ENCODE measurements at regions not wholly inside any gene's neighbourhood (a gene's known extent, or its start where the extent isn't known, plus 50 kb on each side); places are given as distances from the start of the nearest gene placed in this dataset.

DNA sequence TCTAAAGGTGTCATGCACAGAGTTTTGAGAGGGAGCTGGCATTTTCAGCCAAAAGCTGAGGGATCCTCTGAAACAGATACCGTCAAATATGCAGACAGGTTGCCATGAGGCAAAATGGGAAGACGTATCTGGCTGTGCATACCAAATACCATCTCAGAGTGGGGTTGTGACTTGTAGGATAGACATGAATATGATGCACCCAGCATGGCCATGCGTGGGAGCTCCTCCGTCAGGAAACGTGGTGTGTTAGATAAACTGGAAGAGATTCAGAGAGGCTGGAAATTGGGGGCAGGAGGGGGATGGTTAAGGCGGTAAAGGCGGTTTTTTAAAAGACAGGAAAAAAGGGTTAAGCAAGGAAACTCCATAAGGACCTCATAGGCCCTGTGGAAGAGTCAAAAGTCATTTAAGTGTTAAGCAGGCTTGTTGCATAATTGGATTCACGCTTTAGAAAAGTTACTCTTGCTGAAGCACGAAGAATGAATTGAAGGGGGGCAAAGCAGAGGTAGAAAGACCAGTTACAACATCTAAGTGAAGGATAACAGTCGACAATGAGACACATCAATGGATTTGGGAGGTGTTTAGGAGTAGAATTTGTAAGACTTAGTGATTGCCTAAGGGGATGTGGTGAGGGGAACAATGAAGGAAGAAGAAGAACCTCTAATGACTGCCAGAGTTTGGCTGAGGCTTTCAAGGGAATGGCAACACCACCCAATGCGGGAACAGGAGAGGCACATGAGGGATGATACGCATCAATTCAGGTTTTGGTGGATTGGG lies 139.6 kb upstream of the CTAGE1 start:
- Histone ChIP-seq H3K9ac (ENCODE audit: low read length) (no peak overlapping the region), H3K4me2 (ENCODE audit: low read depth, low read length) (no peak overlapping the region), H3K36me3 (replicated peaks; ENCODE audit: insufficient read depth, low read length) (no peaks in the 10 kb centered on the region), H3K9me3 (replicated peaks; ENCODE audit: insufficient read depth, low read length) (no peaks in the 10 kb centered on the region), H4K20me1 (ENCODE audit: insufficient read depth, low read length) (no peaks in the 10 kb centered on the region), H3K27me3 (replicated peaks; ENCODE audit: insufficient read depth, low read length) (no peaks in the 10 kb centered on the region), H3K9me2 (replicated peaks; ENCODE audit: insufficient read depth, low read length) (no peaks in the 10 kb centered on the region), H3K27ac (ENCODE audit: low read length) (no peak overlapping the region), H2AFZ (ENCODE audit: low read length) (no peak overlapping the region), H3K79me2 (ENCODE audit: low read length) (no peaks in the 10 kb centered on the region), H3K4me3 (ENCODE audit: low read length) (no peak overlapping the region), H3F3A (ENCODE audit: insufficient read depth, low read length) (no peaks in the 10 kb centered on the region), H3K4me1 (ENCODE audit: low read length) (no peaks in the 10 kb centered on the region)
- TF ChIP-seq, protein P1, sequence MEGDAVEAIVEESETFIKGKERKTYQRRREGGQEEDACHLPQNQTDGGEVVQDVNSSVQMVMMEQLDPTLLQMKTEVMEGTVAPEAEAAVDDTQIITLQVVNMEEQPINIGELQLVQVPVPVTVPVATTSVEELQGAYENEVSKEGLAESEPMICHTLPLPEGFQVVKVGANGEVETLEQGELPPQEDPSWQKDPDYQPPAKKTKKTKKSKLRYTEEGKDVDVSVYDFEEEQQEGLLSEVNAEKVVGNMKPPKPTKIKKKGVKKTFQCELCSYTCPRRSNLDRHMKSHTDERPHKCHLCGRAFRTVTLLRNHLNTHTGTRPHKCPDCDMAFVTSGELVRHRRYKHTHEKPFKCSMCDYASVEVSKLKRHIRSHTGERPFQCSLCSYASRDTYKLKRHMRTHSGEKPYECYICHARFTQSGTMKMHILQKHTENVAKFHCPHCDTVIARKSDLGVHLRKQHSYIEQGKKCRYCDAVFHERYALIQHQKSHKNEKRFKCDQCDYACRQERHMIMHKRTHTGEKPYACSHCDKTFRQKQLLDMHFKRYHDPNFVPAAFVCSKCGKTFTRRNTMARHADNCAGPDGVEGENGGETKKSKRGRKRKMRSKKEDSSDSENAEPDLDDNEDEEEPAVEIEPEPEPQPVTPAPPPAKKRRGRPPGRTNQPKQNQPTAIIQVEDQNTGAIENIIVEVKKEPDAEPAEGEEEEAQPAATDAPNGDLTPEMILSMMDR (IDR thresholded peaks at IDR 0.05; ENCODE audit: low read length) = no peak
- TF ChIP-seq EZH2phosphoT487 (IDR thresholded peaks at IDR 0.05; ENCODE audit: low read length) (no peak), EZH2 (optimal IDR thresholded peaks at IDR 0.05; ENCODE audit: low read depth, low read length) (no peak)
- no peak for DNase-seq

DNA sequence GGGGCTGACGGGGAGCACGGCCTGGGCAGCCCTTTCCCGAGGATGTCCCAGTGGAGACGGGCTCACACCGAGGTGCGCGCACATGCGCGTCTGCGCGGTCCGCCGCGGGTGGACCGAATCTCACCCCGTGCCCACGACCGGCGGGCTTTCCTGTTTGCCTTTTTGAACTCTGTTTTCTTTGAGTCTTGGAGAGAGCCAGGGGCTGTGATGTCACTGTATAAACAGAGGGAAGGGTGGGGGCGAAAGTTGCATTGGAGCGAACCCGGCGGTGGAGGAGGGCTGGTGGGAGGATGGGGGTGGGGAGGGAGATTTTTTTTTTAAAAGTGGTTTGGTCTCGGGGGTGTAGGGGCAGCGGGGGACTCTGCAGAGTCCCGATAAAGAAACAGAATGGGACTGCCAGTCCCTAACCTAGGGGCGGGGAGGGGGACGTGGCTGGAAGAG lies 141.2 kb upstream of the CTAGE1 start:
- Histone ChIP-seq H3K9ac (ENCODE audit: low read length) (no peak overlapping the region), H3K36me3 (replicated peaks; ENCODE audit: insufficient read depth, low read length) (no peaks in the 10 kb centered on the region), H3K4me3 (ENCODE audit: low read length) (no peak overlapping the region), H3K4me1 (ENCODE audit: low read length) (no peaks in the 10 kb centered on the region), H4K20me1 (ENCODE audit: insufficient read depth, low read length) (no peaks in the 10 kb centered on the region), H3K4me2 (ENCODE audit: low read depth, low read length) (no peak overlapping the region), H3K9me3 (replicated peaks; ENCODE audit: insufficient read depth, low read length) (no peaks in the 10 kb centered on the region), H3K79me2 (ENCODE audit: low read length) (no peaks in the 10 kb centered on the region), H3K9me2 (replicated peaks; ENCODE audit: insufficient read depth, low read length) (no peaks in the 10 kb centered on the region), H2AFZ (ENCODE audit: low read length) (no peak overlapping the region), H3K27ac (ENCODE audit: low read length) (no peak overlapping the region), H3F3A (ENCODE audit: insufficient read depth, low read length) (no peaks in the 10 kb centered on the region), H3K27me3 (replicated peaks; ENCODE audit: insufficient read depth, low read length) (no peaks in the 10 kb centered on the region)
- TF ChIP-seq, protein P1 (IDR thresholded peaks at IDR 0.05; ENCODE audit: low read length) = no peak
- DNase-seq = no peak

DNA sequence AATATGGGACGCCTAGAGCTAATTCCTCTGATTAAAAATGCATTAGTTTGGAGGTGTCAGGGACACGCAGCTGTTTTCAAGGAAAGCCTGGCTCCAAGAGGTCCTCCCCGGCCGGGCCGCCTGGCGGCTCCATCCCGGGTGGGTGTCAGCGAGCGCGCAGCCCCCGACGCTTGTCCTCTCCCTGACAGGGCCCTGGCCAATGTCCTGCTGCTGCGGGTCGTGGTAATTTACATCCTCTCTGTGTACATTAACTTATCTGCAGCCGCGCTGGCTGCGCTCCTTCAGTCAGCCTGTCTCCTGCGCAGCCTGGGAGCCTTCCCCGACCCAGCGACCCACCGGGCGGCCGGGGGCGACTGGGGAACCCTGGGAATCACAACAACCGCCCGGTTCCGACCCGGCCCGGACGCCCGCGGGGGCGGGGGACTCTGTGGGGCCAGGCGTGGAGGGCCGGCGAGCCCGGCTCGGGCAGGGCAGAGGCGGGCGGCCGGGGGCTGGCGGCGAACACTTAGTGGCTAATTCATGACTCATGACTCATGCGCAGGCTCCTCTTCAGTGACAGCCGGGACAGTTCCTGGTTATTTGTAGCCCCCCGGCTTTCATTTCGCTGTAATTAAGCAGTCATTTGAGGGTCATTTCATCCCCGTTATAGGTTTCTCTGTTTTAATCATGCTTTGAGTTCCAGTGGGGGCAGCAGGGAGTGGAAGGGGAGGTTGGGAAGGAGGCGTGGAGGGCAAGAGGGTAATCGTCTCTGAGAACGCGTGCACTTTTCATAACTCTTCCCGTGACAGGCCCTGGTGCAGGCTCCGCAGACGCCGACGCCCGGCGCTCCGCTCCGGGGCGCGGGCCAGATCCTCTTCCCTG lies 141.9 kb upstream of the CTAGE1 start:
- H3F3A ChIP-seq (ENCODE audit: insufficient read depth, low read length) = no peaks in the 10 kb centered on the region
- H3K9ac ChIP-seq (ENCODE audit: low read length) = no peak overlapping the region
- H3K4me1 ChIP-seq (ENCODE audit: low read length) = no peaks in the 10 kb centered on the region
- no peaks in the 10 kb centered on the region for H3K36me3 ChIP-seq (replicated peaks; ENCODE audit: insufficient read depth, low read length)
- TF ChIP-seq EZH2phosphoT487 (IDR thresholded peaks at IDR 0.05; ENCODE audit: low read length) = no peak
- TF ChIP-seq, protein P1 (IDR thresholded peaks at IDR 0.05; ENCODE audit: low read length) = no peak
- TF ChIP-seq EZH2 (optimal IDR thresholded peaks at IDR 0.05; ENCODE audit: low read depth, low read length) = no peak
- H3K4me2 ChIP-seq (ENCODE audit: low read depth, low read length) = peak overlapping the region; percentile 69
- DNase-seq = peak; percentile 22
- H3K27me3 ChIP-seq (replicated peaks; ENCODE audit: insufficient read depth, low read length) = no peaks in the 10 kb centered on the region
- no peaks in the 10 kb centered on the region for H3K9me3 ChIP-seq (replicated peaks; ENCODE audit: insufficient read depth, low read length)
- no peaks in the 10 kb centered on the region for H4K20me1 ChIP-seq (ENCODE audit: insufficient read depth, low read length)
- no peaks in the 10 kb centered on the region for H3K9me2 ChIP-seq (replicated peaks; ENCODE audit: insufficient read depth, low read length)
- H3K27ac ChIP-seq (ENCODE audit: low read length) = no peak overlapping the region
- H3K79me2 ChIP-seq (ENCODE audit: low read length) = no peaks in the 10 kb centered on the region
- peak overlapping the region; percentile 50 for H3K4me3 ChIP-seq (ENCODE audit: low read length)
- H2AFZ ChIP-seq (ENCODE audit: low read length) = peak overlapping the region; percentile 76

All from MM.1S (cell line).